ENCODE measurements at regions not wholly inside any gene's neighbourhood (a gene's known extent, or its start where the extent isn't known, plus 50 kb on each side); places are given as distances from the start of the nearest gene placed in this dataset.

GRCh38 chr4:22031423-22031822 is 82.9 kb upstream of the KCNIP4 start:
- H3K27me3 ChIP-seq (replicated peaks; ENCODE audit: insufficient read depth, low read depth, low read length, poor library complexity), result no peaks in the 10 kb centered on the region
- BruUV-seq (replicated peaks), result no TSS peak
- no peak overlapping the region for H3K4me3 ChIP-seq (ENCODE audit: low read depth, low read length, poor library complexity, severe bottlenecking)
- ChIA-PET CTCF (no interaction called here), POLR2A (ENCODE audit: low non-redundant PET) (interaction anchor here (0.7 kb wide), 1 partner anchor 17 kb away, joined by 3 read pairs; no protein-coding TSS in a partner anchor)
- no peak for TF ChIP-seq EZH2 (IDR thresholded peaks at IDR 0.05; ENCODE audit: borderline replicate concordance, low read depth, low read length, poor library complexity, severe bottlenecking)
- TF ChIP-seq CTCF (conservative IDR thresholded peaks at IDR 0.05; ENCODE audit: low read depth, low read length), result no peak
- no peaks in the 10 kb centered on the region for H3K4me1 ChIP-seq (ENCODE audit: insufficient read depth, low read length, poor library complexity, severe bottlenecking)
- intact Hi-C loops (cut with micrococcal nuclease; ENCODE audit: unreplicated experiment), result no loop called here
- H3K9me3 ChIP-seq (ENCODE audit: low read depth, low read length, poor library complexity, severe bottlenecking), result peaks cover 11% of the 10 kb centered on the region
- H3K27ac ChIP-seq (ENCODE audit: low read depth, low read length, poor library complexity, severe bottlenecking), result no peak overlapping the region
- DNase-seq (ENCODE audit: low spot score), result no peak
- H3K36me3 ChIP-seq (ENCODE audit: insufficient read depth, low read length, poor library complexity, severe bottlenecking), result no peaks in the 10 kb centered on the region

GRCh38 chr4:22030881-22031280 is 82.3 kb upstream of the KCNIP4 start:
- CTCF ChIA-PET, result no interaction called here

GRCh38 chr4:22030307-22030706 is 81.7 kb upstream of the KCNIP4 start:
- H3K4me3 ChIP-seq (ENCODE audit: low read depth, low read length, poor library complexity, severe bottlenecking), result no peak overlapping the region
- H3K27me3 ChIP-seq (replicated peaks; ENCODE audit: insufficient read depth, low read depth, low read length, poor library complexity), result no peaks in the 10 kb centered on the region
- no TSS peak for BruUV-seq (replicated peaks)
- H3K27ac ChIP-seq (ENCODE audit: low read depth, low read length, poor library complexity, severe bottlenecking), result no peak overlapping the region
- no peak for DNase-seq (ENCODE audit: low spot score)
- H3K36me3 ChIP-seq (ENCODE audit: insufficient read depth, low read length, poor library complexity, severe bottlenecking), result no peaks in the 10 kb centered on the region
- POLR2A ChIA-PET (ENCODE audit: low non-redundant PET), result no interaction called here
- no peak for TF ChIP-seq EZH2 (IDR thresholded peaks at IDR 0.05; ENCODE audit: borderline replicate concordance, low read depth, low read length, poor library complexity, severe bottlenecking)
- no peak for TF ChIP-seq CTCF (conservative IDR thresholded peaks at IDR 0.05; ENCODE audit: low read depth, low read length)
- CTCF ChIA-PET, result no interaction called here
- no peaks in the 10 kb centered on the region for H3K4me1 ChIP-seq (ENCODE audit: insufficient read depth, low read length, poor library complexity, severe bottlenecking)
- intact Hi-C loops (cut with micrococcal nuclease; ENCODE audit: unreplicated experiment), result no loop called here
- H3K9me3 ChIP-seq (ENCODE audit: low read depth, low read length, poor library complexity, severe bottlenecking), result peaks cover 17% of the 10 kb centered on the region

More at GRCh38 chr4:22030881-22031280, 82.3 kb upstream of the KCNIP4 start:
- TF ChIP-seq EZH2 (IDR thresholded peaks at IDR 0.05; ENCODE audit: borderline replicate concordance, low read depth, low read length, poor library complexity, severe bottlenecking) (no peak), CTCF (conservative IDR thresholded peaks at IDR 0.05; ENCODE audit: low read depth, low read length) (no peak)
- H3K27me3 ChIP-seq (replicated peaks; ENCODE audit: insufficient read depth, low read depth, low read length, poor library complexity), result no peaks in the 10 kb centered on the region
- H3K4me1 ChIP-seq (ENCODE audit: insufficient read depth, low read length, poor library complexity, severe bottlenecking), result no peaks in the 10 kb centered on the region
- intact Hi-C loops (cut with micrococcal nuclease; ENCODE audit: unreplicated experiment), result no loop called here
- H3K4me3 ChIP-seq (ENCODE audit: low read depth, low read length, poor library complexity, severe bottlenecking), result no peak overlapping the region
- BruUV-seq (replicated peaks), result no TSS peak
- POLR2A ChIA-PET (ENCODE audit: low non-redundant PET), result no interaction called here
- H3K9me3 ChIP-seq (ENCODE audit: low read depth, low read length, poor library complexity, severe bottlenecking), result peaks cover 16% of the 10 kb centered on the region
- no peaks in the 10 kb centered on the region for H3K36me3 ChIP-seq (ENCODE audit: insufficient read depth, low read length, poor library complexity, severe bottlenecking)
- no peak for DNase-seq (ENCODE audit: low spot score)
- no peak overlapping the region for H3K27ac ChIP-seq (ENCODE audit: low read depth, low read length, poor library complexity, severe bottlenecking)
